Kidney epithelial cell (primary cell): ENCODE measurements at regions not wholly inside any gene's neighbourhood (a gene's known extent, or its start where the extent isn't known, plus 50 kb on each side); places are given as distances from the start of the nearest gene placed in this dataset.

Experiments
- DNase-seq: peaks from one replicate; pipeline ENCODE4 v3.0.0-alpha.2; 2010; ENCODE audit warnings: low read depth
- H3K27me3 ChIP-seq: 2 replicates; pipeline ENCODE4 v1.6.0; 2011; ENCODE audit warnings: low read length; ENCODE audit not compliant: control insufficient read depth, insufficient read depth
- H3K36me3 ChIP-seq: 2 replicates; pipeline ENCODE4 v1.5.1; 2011; ENCODE audit warnings: low read length; ENCODE audit not compliant: control insufficient read depth, insufficient read depth
- H3K4me3 ChIP-seq: 2 replicates; pipeline ENCODE4 v1.5.1; 2011; ENCODE audit warnings: low read depth, mild to moderate bottlenecking, control low read depth, low read length
- CTCF ChIP-seq: IDR thresholded peaks from 2 replicates; pipeline ENCODE4 v1.5.1; 2011; ENCODE audit warnings: mild to moderate bottlenecking, moderate library complexity, low read length, control low read depth, inconsistent platforms; ENCODE audit not compliant: insufficient read depth, poor library complexity, severe bottlenecking

GRCh38 chr11:15671216-15671615 lies 556.5 kb downstream of the INSC start:
- Histone ChIP-seq H3K27me3 (no peaks in the 10 kb centered on the region), H3K4me3 (no peak overlapping the region), H3K36me3 (no peaks in the 10 kb centered on the region)
- DNase-seq, result no peak
- no peak for TF ChIP-seq CTCF

DNA sequence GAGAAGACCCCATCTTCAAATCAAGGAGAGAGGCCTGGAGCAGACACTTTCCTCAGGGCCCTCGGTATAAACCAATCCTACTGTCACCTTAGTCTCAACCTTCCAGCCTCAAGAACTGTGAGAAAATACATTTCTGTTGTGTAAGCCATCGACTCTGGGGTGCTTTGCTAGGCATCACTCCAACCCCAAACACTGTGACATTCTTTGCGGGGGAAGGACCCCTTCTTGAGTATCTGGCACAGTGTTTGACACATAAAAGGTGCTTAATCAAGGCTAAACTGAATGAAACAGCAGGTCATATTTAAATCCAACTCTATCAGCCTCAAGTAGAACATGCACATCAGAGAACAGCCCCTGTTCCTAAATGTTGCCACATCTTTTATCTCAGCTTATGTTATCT lies 558.1 kb downstream of the INSC start:
- Histone ChIP-seq H3K36me3 (no peaks in the 10 kb centered on the region), H3K27me3 (no peaks in the 10 kb centered on the region), H3K4me3 (no peak overlapping the region)
- TF ChIP-seq CTCF, result no peak
- no peak for DNase-seq

GRCh38 chr11:15673408-15673831 lies 558.7 kb downstream of the INSC start:
- Histone ChIP-seq H3K4me3 (no peak overlapping the region), H3K36me3 (no peaks in the 10 kb centered on the region), H3K27me3 (no peaks in the 10 kb centered on the region)
- no peak for DNase-seq
- TF ChIP-seq CTCF, result no peak

GRCh38 chr11:15674756-15675155 lies 560.0 kb downstream of the INSC start:
- Histone ChIP-seq H3K4me3 (no peak overlapping the region), H3K36me3 (no peaks in the 10 kb centered on the region), H3K27me3 (no peaks in the 10 kb centered on the region)
- no peak for DNase-seq
- no peak for TF ChIP-seq CTCF

- no peak for TF ChIP-seq CTCF
- Histone ChIP-seq H3K4me3 (no peak overlapping the region), H3K27me3 (no peaks in the 10 kb centered on the region), H3K36me3 (no peaks in the 10 kb centered on the region)
- DNase-seq, result no peak
Measured at GRCh38 chr11:15675683-15676082, 561.0 kb downstream of the INSC start.

DNA sequence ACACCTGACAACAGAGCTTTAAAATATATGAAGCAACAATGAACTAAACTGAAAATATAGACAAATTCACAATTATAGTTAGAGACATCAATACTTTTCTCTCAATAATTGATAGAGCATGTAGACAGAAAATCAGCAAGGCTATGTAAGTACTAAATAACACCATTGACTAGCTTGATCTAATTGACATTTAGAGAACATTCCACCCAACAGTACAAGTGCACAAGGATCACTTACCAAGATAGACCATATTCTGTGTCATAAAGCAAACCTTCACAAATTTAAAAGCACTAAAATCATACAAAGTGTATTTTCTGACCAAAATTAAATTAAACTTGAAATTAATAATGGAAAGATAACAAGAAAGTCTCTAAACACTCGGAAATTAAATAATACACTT lies 562.5 kb downstream of the INSC start:
- no peak for DNase-seq
- TF ChIP-seq CTCF, result no peak
- no peaks in the 10 kb centered on the region for H3K36me3 ChIP-seq
- H3K4me3 ChIP-seq, result no peak overlapping the region
- no peaks in the 10 kb centered on the region for H3K27me3 ChIP-seq
